WTC11 (cell line): ENCODE measurements at regions not wholly inside any gene's neighbourhood (a gene's known extent, or its start where the extent isn't known, plus 50 kb on each side); places are given as distances from the start of the nearest gene placed in this dataset.

Source experiments
- ATAC-seq: fragments of 200-7000 bp; cut with Tn5 transposase; 2 replicates; pipeline ENCODE4 v1.10.0; 2021; ENCODE audit warnings: mild to moderate bottlenecking, moderate library complexity
- CTCF ChIA-PET: fragments of 300-600 bp; sonication (Branson Sonifier 250); formaldehyde crosslinking; loops from one replicate; lab custom pipeline; 2021; ENCODE audit warnings: antibody characterized with exemption; lab: Charles Lee
- POLR2A ChIA-PET: fragments of 350-600 bp; sonication (Branson Sonifier 250); formaldehyde crosslinking; loops from one replicate; lab custom pipeline; 2021; ENCODE audit warnings: antibody characterized with exemption; lab: Charles Lee
- DNase-seq: peaks from one replicate; pipeline ENCODE4 v3.0.0; 2021; ENCODE audit warnings: low spot score
- H3K27ac Mint-ChIP-seq: 2 replicates; pipeline ENCODE4 v1.8.0; 2021; ENCODE audit warnings: mixed read lengths
- H3K27me3 Mint-ChIP-seq: 2 replicates; pipeline ENCODE4 v1.8.0; 2021; ENCODE audit warnings: low read depth, mild to moderate bottlenecking, moderate library complexity, mixed read lengths
- H3K36me3 Mint-ChIP-seq: 2 replicates; pipeline ENCODE4 v1.8.0; 2021; ENCODE audit warnings: mixed read lengths
- H3K4me1 Mint-ChIP-seq: 2 replicates; pipeline ENCODE4 v1.8.0; 2022; ENCODE audit warnings: mixed read lengths
- H3K4me3 Mint-ChIP-seq: 2 replicates; pipeline ENCODE4 v1.8.0; 2021; ENCODE audit warnings: mild to moderate bottlenecking, moderate library complexity, mixed read lengths
- H3K9me3 Mint-ChIP-seq: 2 replicates; pipeline ENCODE4 v1.8.0; 2021; ENCODE audit warnings: mixed read lengths
- AR ChIP-seq: fragments of 250-450 bp; sonication (Bioruptor Pico); IDR thresholded peaks from 2 replicates; pipeline ENCODE4 v1.9.0; 2021; ENCODE audit warnings: mild to moderate bottlenecking
- ATF2 ChIP-seq: sonication (generic); formaldehyde crosslinking; IDR thresholded peaks from 2 replicates; pipeline ENCODE4 v1.8.1; 2022; ENCODE audit warnings: low read depth, missing genetic modification reagents, borderline replicate concordance
- ERG ChIP-seq: fragments of 250-450 bp; sonication (Bioruptor Pico); IDR thresholded peaks from 2 replicates; pipeline ENCODE4 v1.8.0; 2021; ENCODE audit warnings: mild to moderate bottlenecking
- FOXJ3 ChIP-seq: sonication (generic); formaldehyde crosslinking; IDR thresholded peaks from 2 replicates; pipeline ENCODE4 v1.9.0; 2021; ENCODE audit warnings: missing genetic modification reagents, mild to moderate bottlenecking, borderline replicate concordance
- FOXP1 ChIP-seq: sonication (generic); formaldehyde crosslinking; IDR thresholded peaks from 2 replicates; pipeline ENCODE4 v1.8.0; 2022; ENCODE audit warnings: missing genetic modification reagents, mild to moderate bottlenecking, moderate library complexity, borderline replicate concordance
- FOXP4 ChIP-seq: sonication (generic); formaldehyde crosslinking; IDR thresholded peaks from 2 replicates; pipeline ENCODE4 v1.8.0; 2022; ENCODE audit warnings: mild to moderate bottlenecking, missing genetic modification reagents
- GRHL2 ChIP-seq: fragments of 250-450 bp; sonication (Bioruptor Pico); IDR thresholded peaks from 2 replicates; pipeline ENCODE4 v1.8.0; 2022; ENCODE audit warnings: mild to moderate bottlenecking, moderate library complexity; ENCODE audit not compliant: insufficient replicate concordance, severe bottlenecking
- IRF2 ChIP-seq: sonication (generic); formaldehyde crosslinking; IDR thresholded peaks from 2 replicates; pipeline ENCODE4 v1.8.0; 2022; ENCODE audit warnings: low read depth, missing genetic modification reagents, borderline replicate concordance
- NR2C2 ChIP-seq: sonication (generic); formaldehyde crosslinking; IDR thresholded peaks from 2 replicates; pipeline ENCODE4 v1.8.0; 2022; ENCODE audit warnings: mild to moderate bottlenecking, missing genetic modification reagents
- NR3C1 ChIP-seq: sonication (generic); formaldehyde crosslinking; conservative IDR thresholded peaks from 2 replicates; pipeline ENCODE4 v1.8.1; 2023; ENCODE audit warnings: low read depth, mild to moderate bottlenecking, missing genetic modification reagents
- OVOL2 ChIP-seq: fragments of 250-450 bp; sonication (Bioruptor Pico); IDR thresholded peaks from 2 replicates; pipeline ENCODE4 v1.9.0; 2021; ENCODE audit warnings: mild to moderate bottlenecking, borderline replicate concordance
- RELA ChIP-seq: sonication (generic); formaldehyde crosslinking; IDR thresholded peaks from 2 replicates; pipeline ENCODE4 v1.8.1; 2022; ENCODE audit warnings: missing genetic modification reagents, mild to moderate bottlenecking, borderline replicate concordance
- SMAD4 ChIP-seq: sonication (generic); formaldehyde crosslinking; IDR thresholded peaks from 2 replicates; pipeline ENCODE4 v1.8.0; 2022; ENCODE audit warnings: mild to moderate bottlenecking, missing genetic modification reagents
- TCF7 ChIP-seq: sonication (generic); formaldehyde crosslinking; IDR thresholded peaks from 2 replicates; pipeline ENCODE4 v1.8.0; 2022; ENCODE audit warnings: mild to moderate bottlenecking, low read depth, missing genetic modification reagents, moderate library complexity
- USF1 ChIP-seq: sonication (generic); formaldehyde crosslinking; IDR thresholded peaks from 2 replicates; pipeline ENCODE4 v1.8.0; 2022; ENCODE audit warnings: mild to moderate bottlenecking, missing genetic modification reagents
- ZMAT4 ChIP-seq: fragments of 250-450 bp; sonication (Bioruptor Pico); IDR thresholded peaks from 2 replicates; pipeline ENCODE4 v1.9.0; 2021; ENCODE audit warnings: mild to moderate bottlenecking
- ZNF232 ChIP-seq: sonication (generic); formaldehyde crosslinking; IDR thresholded peaks from 2 replicates; pipeline ENCODE4 v1.8.0; 2022; ENCODE audit warnings: mild to moderate bottlenecking, missing genetic modification reagents
- ZNF416 ChIP-seq: fragments of 250-450 bp; sonication (Bioruptor Pico); IDR thresholded peaks from 2 replicates; pipeline ENCODE4 v1.9.0; 2021; ENCODE audit warnings: mild to moderate bottlenecking, inconsistent platforms

GRCh38 chr22:22993184-22993583 lies 77.1 kb upstream of the GNAZ start:
- no peaks in the 10 kb centered on the region for H3K4me1 Mint-ChIP-seq
- CTCF ChIA-PET: interaction anchor here (1.3 kb wide), 1 partner anchor 34 kb away, joined by 4 read pairs; no protein-coding TSS in a partner anchor
- DNase-seq (no peak), ATAC-seq (no peak)
- H3K27ac Mint-ChIP-seq: no peak overlapping the region
- TF ChIP-seq ZNF416 (CRISPR knock-in tag): no peak
- no peak for TF ChIP-seq TCF7 (CRISPR knock-in tag)
- TF ChIP-seq SMAD4 (CRISPR knock-in tag): no peak
- TF ChIP-seq FOXP1 (CRISPR knock-in tag): no peak
- no peak for TF ChIP-seq FOXP4 (CRISPR knock-in tag)
- TF ChIP-seq USF1 (CRISPR knock-in tag): no peak
- TF ChIP-seq ERG (CRISPR knock-in tag): no peak
- TF ChIP-seq ZMAT4: no peak
- no peak for TF ChIP-seq NR3C1 (CRISPR knock-in tag)
- TF ChIP-seq OVOL2: no peak
- no peak for TF ChIP-seq ATF2 (CRISPR knock-in tag)
- no peak for TF ChIP-seq AR (CRISPR knock-in tag)
- peaks cover 24% of the 10 kb centered on the region for H3K9me3 Mint-ChIP-seq
- peaks cover 12% of the 10 kb centered on the region for H3K36me3 Mint-ChIP-seq
- H3K4me3 Mint-ChIP-seq: no peak overlapping the region
- POLR2A ChIA-PET: no interaction called here
- H3K27me3 Mint-ChIP-seq: peaks cover 68% of the 10 kb centered on the region

- ATAC-seq (no peak), DNase-seq (no peak)
- ChIA-PET POLR2A (no interaction called here), CTCF (no interaction called here)
- Mint-ChIP-seq H3K27ac (no peak overlapping the region), H3K27me3 (peaks cover 68% of the 10 kb centered on the region), H3K36me3 (peaks cover 20% of the 10 kb centered on the region), H3K4me3 (no peak overlapping the region), H3K9me3 (peaks cover 43% of the 10 kb centered on the region)
- TF ChIP-seq IRF2 (CRISPR knock-in tag) (no peak), FOXJ3 (CRISPR knock-in tag) (no peak), NR3C1 (CRISPR knock-in tag) (no peak), NR2C2 (no peak), ERG (CRISPR knock-in tag) (no peak), ZNF416 (CRISPR knock-in tag) (no peak), RELA (CRISPR knock-in tag) (no peak), ZNF232 (no peak), GRHL2 (CRISPR knock-in tag) (no peak)
- TF ChIP-seq, all 79 proteins: peak for 0
- H3K4me1 Mint-ChIP-seq: no peaks in the 10 kb centered on the region
Measured at GRCh38 chr22:22995166-22995565, 75.2 kb upstream of the GNAZ start.
